Erythroblast (primary cell): ENCODE measurements at regions not wholly inside any gene's neighbourhood (a gene's known extent, or its start where the extent isn't known, plus 50 kb on each side); places are given as distances from the start of the nearest gene placed in this dataset.

Source experiments
- GATA1 ChIP-seq: IDR thresholded peaks from 2 replicates; pipeline ENCODE4 v1.6.1; 2011; ENCODE audit warnings: low read depth, mild to moderate bottlenecking, control low read depth, low read length, moderate library complexity
- POLR2A ChIP-seq: IDR thresholded peaks from 2 replicates; pipeline ENCODE4 v1.6.1; 2011; ENCODE audit warnings: mild to moderate bottlenecking, low read length

DNA sequence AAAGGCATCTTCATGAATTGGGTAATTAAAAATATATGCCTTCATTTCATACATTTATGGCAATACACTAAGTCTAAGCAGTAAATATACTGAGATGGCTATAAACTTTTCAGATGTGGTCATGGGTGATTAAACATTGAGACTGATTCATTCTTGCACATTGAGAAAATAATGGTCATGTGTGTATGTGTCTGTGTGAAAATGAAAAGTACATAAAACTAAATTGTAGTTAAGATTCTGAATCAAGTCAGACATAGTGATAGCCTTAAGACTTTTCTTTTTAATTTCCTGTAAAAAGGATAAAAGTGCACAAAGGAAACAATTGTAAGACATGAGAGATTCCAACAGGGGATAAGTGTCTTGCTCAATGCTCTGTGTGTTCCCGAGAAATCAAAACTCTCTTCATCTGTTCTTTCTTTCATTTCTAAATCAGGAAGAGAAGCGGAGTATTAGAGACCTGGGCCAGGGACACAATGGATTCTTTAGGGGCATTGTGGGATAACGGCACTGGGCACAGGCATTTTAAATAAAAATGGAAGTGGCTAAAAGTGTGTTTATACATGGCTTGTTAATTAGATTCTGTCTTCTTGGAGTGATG lies 69.8 kb upstream of the AGR3 start:
- TF ChIP-seq POLR2A (no peak), GATA1 (no peak)
